Right lobe of liver (tissue), 4 donors: ENCODE measurements at regions not wholly inside any gene's neighbourhood (a gene's known extent, or its start where the extent isn't known, plus 50 kb on each side); places are given as distances from the start of the nearest gene placed in this dataset.

Experiments
- CTCF ChIP-seq, 4 donors: fragments of 200-600 bp in 3 of 4; fragments of 450-650 bp in 1 of 4; IDR thresholded peaks; one replicate each; pipeline versions ENCODE4 v1.5.1 to v1.8.0; 2016 to 2022; ENCODE audit warnings: antibody characterized with exemption in 4 of 4, mild to moderate bottlenecking in 2 of 4
- POLR2A ChIP-seq: fragments of 450-650 bp; IDR thresholded peaks from one replicate; pipeline ENCODE4 v1.6.1; 2017; ENCODE audit warnings: antibody characterized with exemption, mild to moderate bottlenecking
- donor health status: DM: no; HTN: no; CAD: no.
- donor health status: DM: no; HTN: no; CAD: no.
- donor health status: DM: no; HTN: yes; CAD: no.

DNA sequence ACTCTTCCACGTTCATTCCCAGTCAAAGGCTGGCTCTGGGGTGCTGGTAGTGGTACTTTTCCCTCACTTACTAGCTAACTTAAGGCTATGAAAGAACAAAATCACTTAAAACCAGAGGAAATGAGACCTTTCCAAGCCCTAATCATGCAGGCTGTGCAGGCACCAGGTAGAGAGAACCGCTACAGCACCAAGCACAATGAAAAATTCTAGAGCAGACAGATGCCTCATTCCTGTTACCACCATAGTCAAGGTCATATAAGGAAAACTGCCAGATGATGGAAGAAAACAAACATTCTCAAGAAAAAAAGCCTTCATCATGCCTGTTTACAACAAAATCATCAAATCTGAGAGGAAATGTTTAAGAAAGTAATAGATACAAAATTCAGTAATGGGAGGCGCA is 374.4 kb upstream of the PDE4D start:
- TF ChIP-seq CTCF (IDR thresholded peaks at IDR 0.05) (no peak), POLR2A (no peak)
